ENCODE measurements at regions not wholly inside any gene's neighbourhood (a gene's known extent, or its start where the extent isn't known, plus 50 kb on each side); places are given as distances from the start of the nearest gene placed in this dataset.
"Not testable (repeated sequence)": the region's sequence is repeated elsewhere in the genome, so short reads cannot be mapped to it uniquely, and the experiment has no call there.

DNA sequence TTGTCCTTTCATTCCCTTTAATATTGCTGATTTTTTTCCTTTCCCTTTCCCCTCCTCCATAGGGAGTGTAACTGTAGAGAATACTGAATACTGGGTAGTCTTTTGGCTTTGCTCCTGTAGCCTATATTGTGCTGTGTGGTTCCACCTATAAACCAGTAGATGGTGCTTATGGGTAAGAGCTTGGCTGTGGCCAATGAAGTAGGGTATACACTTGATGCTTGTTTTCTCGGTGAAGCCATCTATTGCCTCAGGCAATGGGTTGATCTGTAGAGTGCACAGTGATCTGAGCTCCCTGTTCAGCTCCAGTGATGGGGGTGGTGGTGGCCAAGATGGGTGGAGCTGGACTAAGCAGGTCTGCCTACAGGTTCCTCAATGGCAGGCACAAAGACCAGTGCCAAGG, 203.3 kb upstream of the IMPG1 start:
- no peak for DNase-seq

GRCh38 chr6:76264468-76264867, 192.0 kb upstream of the IMPG1 start:
- peak in 4 of 56 donors; percentile 3 to 30 (median 18) for DNase-seq

DNA sequence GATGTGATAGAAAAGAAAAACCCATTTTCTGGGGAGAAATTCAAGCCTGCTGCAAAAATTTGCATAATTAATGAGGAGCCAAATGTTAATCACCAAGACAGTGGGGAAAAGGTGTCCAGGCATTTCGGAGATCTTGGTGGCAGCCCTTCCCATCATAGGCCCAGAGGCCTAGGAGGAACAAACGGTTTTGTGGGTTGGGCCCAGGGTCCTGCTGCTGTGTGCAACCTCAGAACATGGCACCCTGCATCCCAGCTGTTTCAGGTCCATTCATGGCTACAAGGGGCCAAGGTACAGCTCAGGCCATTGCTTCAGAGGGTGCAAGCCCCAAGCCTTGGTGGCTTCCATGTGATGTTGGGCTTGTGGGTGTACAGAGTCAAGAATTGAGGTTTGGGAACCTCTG, 189.8 kb upstream of the IMPG1 start:
- DNase-seq, result no peak

DNA sequence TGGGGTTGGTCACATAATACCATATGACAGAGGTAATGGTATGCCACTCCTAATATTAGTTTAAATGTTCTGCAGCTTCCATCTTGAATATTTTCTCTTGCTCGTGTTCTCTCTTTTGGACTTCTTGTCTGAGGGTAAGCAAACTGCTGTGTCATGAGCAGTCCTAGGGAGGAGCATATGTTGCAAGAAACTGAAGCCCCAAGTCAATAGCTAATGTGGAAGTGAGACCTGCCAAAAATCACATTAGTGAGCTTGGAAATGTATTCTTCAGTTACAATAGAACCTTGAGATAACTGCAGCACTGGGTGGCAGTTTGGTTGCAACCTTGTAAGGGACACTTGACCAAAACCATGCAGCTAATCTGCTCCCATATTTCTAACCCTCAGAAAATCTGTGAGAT, 178.2 kb upstream of the IMPG1 start:
- no peak for DNase-seq

- DNase-seq, result no peak
Measured at GRCh38 chr6:76247527-76247926, 175.1 kb upstream of the IMPG1 start.

GRCh38 chr6:76240092-76240491, 167.6 kb upstream of the IMPG1 start:
- no peak for DNase-seq

GRCh38 chr6:76230711-76231110, 158.2 kb upstream of the IMPG1 start:
- no peak for DNase-seq

DNA sequence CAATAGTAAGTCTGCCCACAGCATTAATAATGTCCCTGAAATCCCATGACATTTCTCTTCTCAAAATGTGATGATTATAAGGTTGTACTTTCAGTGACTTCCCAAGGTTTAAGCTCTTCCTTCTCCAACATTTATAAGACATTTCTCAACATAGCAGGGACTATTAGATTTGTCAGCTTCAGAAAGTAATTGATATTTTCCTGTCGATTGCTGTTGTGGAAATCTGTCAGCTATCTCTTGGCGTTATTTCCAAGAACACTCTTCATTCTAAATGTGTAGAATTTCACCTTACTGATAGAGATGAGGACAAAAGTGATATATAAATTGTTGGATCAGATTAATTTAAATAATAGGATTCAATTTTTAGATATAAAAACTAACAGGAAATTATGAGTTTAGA, 149.7 kb upstream of the IMPG1 start:
- no peak for DNase-seq

GRCh38 chr6:76221525-76221924, 149.1 kb upstream of the IMPG1 start:
- no peak for DNase-seq

- peak in 9 of 56 donors; percentile 0 to 36 (median 6) for DNase-seq
Measured at GRCh38 chr6:76220805-76221204, 148.3 kb upstream of the IMPG1 start.

- no peak for DNase-seq
Measured at GRCh38 chr6:76217606-76218005, 145.1 kb upstream of the IMPG1 start.

DNA sequence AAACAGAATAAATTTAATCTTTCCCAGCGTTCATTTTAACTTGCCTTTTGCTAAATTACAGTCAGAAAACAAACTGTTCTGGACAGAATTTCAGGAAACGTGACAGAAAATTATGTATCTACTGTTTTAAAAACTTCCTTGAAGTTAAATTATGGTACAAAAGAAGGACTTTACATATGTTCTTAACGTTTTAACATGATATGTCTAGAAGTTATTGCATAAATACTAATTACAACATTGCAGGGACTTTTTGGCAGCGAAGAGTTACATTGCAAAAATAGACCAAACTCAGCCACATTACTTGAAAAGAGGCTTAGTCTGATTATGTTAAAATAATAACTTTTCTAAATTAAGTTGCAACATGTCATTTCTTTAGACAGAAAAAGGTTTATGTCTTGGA, 142.1 kb upstream of the IMPG1 start:
- DNase-seq, result no peak

GRCh38 chr6:76174722-76175121, 102.3 kb upstream of the IMPG1 start:
- no peak for DNase-seq

DNA sequence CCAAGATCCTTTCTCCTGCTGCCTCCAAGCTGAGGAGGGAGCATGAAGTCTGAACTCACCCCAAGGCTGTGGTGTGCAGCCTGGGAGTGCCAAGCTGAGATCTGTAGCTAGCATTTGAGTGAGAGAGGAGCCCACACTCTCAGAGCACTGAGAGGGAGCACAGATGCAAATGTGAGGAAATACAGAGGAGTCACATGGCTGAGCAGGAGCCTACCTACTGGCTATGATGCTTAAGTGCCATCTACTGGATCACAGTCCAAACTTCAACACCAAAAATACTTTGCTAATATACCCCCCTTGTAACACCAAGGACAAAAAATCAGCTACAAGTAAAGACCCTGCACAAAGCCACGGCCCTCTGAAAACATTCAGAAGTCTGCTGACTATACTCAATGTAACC, 94.4 kb upstream of the IMPG1 start:
- DNase-seq, result no peak

GRCh38 chr6:76166297-76166696, 93.8 kb upstream of the IMPG1 start:
- no peak for DNase-seq

GRCh38 chr6:76165471-76166221, 93.2 kb upstream of the IMPG1 start:
- DNase-seq, result no peak

- DNase-seq, result no peak
Measured at GRCh38 chr6:76162811-76163210, 90.3 kb upstream of the IMPG1 start.

GRCh38 chr6:76157800-76158199, 85.3 kb upstream of the IMPG1 start:
- not testable (repeated sequence) for DNase-seq

GRCh38 chr6:76135481-76135880, 63.0 kb upstream of the IMPG1 start:
- no peak for DNase-seq

DNA sequence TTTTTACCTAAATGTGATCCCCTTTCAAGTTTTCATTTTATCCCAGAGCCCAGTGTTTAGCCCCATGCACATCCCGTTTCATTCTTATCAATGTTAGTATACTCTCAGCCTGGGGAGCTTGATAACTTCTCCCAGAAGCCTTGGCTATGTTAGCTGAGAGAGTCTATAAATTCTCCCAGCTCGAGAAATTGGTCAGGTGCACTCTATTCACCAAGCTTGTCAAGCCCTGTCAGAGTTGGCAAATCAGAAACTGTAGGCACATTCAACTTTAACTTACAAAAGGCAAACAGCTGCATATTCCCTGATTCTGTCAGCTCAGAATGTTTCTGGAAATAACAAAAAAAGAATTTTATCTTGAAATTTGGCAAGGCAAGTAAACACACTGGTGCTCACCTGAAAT, 62.2 kb upstream of the IMPG1 start:
- no peak for DNase-seq

- no peak for DNase-seq
Measured at GRCh38 chr6:76124018-76124417, 51.6 kb upstream of the IMPG1 start.

Measured in nucleus accumbens (tissue), 56 donors.